Thyroid gland (tissue), 4 donors: ENCODE measurements at regions not wholly inside any gene's neighbourhood (a gene's known extent, or its start where the extent isn't known, plus 50 kb on each side); places are given as distances from the start of the nearest gene placed in this dataset.

Experiments used
- CTCF ChIP-seq, 6 experiments: fragments of 200-600 bp in 3 of 6; fragments of 450-650 bp in 3 of 6; sonication (generic) in 3 of 6; IDR thresholded peaks; one replicate each; pipeline ENCODE4 v1.5.1; 2016 to 2019; ENCODE audit warnings: antibody characterized with exemption in 6 of 6, mild to moderate bottlenecking in 2 of 6, inconsistent platforms in 1 of 6, moderate library complexity in 1 of 6
- POLR2A ChIP-seq, 2 donors: fragments of 450-650 bp; IDR thresholded peaks; one replicate each; pipeline ENCODE4 v1.6.1; 2017; ENCODE audit warnings: antibody characterized with exemption in 2 of 2, mild to moderate bottlenecking in 2 of 2, moderate library complexity in 1 of 2

- TF ChIP-seq POLR2A (IDR thresholded peaks at IDR 0.05) (no peak), CTCF (IDR thresholded peaks at IDR 0.05) (no peak)
Measured at GRCh38 chr1:234921266-234922062, 207.2 kb downstream of the TOMM20 start.
